Stimulated activated CD8-positive, alpha-beta memory T cell treated with anti-CD3 and anti-CD28 coated beads, Interleukin-12 subunit alpha, Interleukin-12 subunit beta, amount 100 ng/mL, for 1 hour (primary cell): ENCODE measurements at regions not wholly inside any gene's neighbourhood (a gene's known extent, or its start where the extent isn't known, plus 50 kb on each side); places are given as distances from the start of the nearest gene placed in this dataset.

ENCODE experiments used
- DNase-seq: peaks from one replicate; pipeline ENCODE4 v3.0.0-alpha.2; 2020; ENCODE audit warnings: low read depth

- no peak for DNase-seq
These were observed 192.8 kb upstream of the ZMIZ1 start for GRCh38 chr10:78875932-78876331.

GRCh38 chr10:78876449-78876848 is 192.3 kb upstream of the ZMIZ1 start:
- DNase-seq, result no peak

GRCh38 chr10:78879621-78880020 is 189.1 kb upstream of the ZMIZ1 start:
- no peak for DNase-seq

GRCh38 chr10:78886129-78886528 is 182.6 kb upstream of the ZMIZ1 start:
- no peak for DNase-seq

- no peak for DNase-seq
These were observed 179.2 kb upstream of the ZMIZ1 start for GRCh38 chr10:78889536-78890063.

GRCh38 chr10:78890506-78890905 is 178.3 kb upstream of the ZMIZ1 start:
- no peak for DNase-seq

GRCh38 chr10:78891741-78892140 is 177.0 kb upstream of the ZMIZ1 start:
- DNase-seq, result no peak

GRCh38 chr10:78892338-78893176 is 176.2 kb upstream of the ZMIZ1 start:
- DNase-seq, result no peak

GRCh38 chr10:78893217-78893616 is 175.5 kb upstream of the ZMIZ1 start:
- no peak for DNase-seq

GRCh38 chr10:78894089-78894840 is 174.5 kb upstream of the ZMIZ1 start:
- DNase-seq, result no peak

- DNase-seq, result no peak
These were observed 173.9 kb upstream of the ZMIZ1 start for GRCh38 chr10:78894841-78895195.

GRCh38 chr10:78895469-78895868 is 173.3 kb upstream of the ZMIZ1 start:
- no peak for DNase-seq

- no peak for DNase-seq
These were observed 172.4 kb upstream of the ZMIZ1 start for GRCh38 chr10:78896159-78896928.

- DNase-seq, result no peak
These were observed 170.2 kb upstream of the ZMIZ1 start for GRCh38 chr10:78898341-78899097.

GRCh38 chr10:78899098-78899754 is 169.5 kb upstream of the ZMIZ1 start:
- no peak for DNase-seq

- DNase-seq, result no peak
These were observed 168.6 kb upstream of the ZMIZ1 start for GRCh38 chr10:78899996-78900714.

GRCh38 chr10:78900715-78901430 is 167.9 kb upstream of the ZMIZ1 start:
- DNase-seq, result no peak

GRCh38 chr10:78901694-78902093 is 167.1 kb upstream of the ZMIZ1 start:
- no peak for DNase-seq

- no peak for DNase-seq
These were observed 166.0 kb upstream of the ZMIZ1 start for GRCh38 chr10:78902815-78903214.
